Body of pancreas (tissue), 4 donors: ENCODE measurements at regions not wholly inside any gene's neighbourhood (a gene's known extent, or its start where the extent isn't known, plus 50 kb on each side); places are given as distances from the start of the nearest gene placed in this dataset.

Experiments used
- CTCF ChIP-seq, 7 experiments: fragments of 450-650 bp in 4 of 7; fragments of 200-600 bp in 3 of 7; sonication (generic) in 3 of 7; IDR thresholded peaks; one replicate each; pipeline ENCODE4 v1.5.1; 2016 to 2019; ENCODE audit warnings: antibody characterized with exemption in 7 of 7
- POLR2A ChIP-seq, 3 donors: fragments of 450-650 bp; IDR thresholded peaks; one replicate each; pipeline ENCODE4 v1.6.1; 2016; ENCODE audit warnings: antibody characterized with exemption in 3 of 3, mild to moderate bottlenecking in 2 of 3

DNA sequence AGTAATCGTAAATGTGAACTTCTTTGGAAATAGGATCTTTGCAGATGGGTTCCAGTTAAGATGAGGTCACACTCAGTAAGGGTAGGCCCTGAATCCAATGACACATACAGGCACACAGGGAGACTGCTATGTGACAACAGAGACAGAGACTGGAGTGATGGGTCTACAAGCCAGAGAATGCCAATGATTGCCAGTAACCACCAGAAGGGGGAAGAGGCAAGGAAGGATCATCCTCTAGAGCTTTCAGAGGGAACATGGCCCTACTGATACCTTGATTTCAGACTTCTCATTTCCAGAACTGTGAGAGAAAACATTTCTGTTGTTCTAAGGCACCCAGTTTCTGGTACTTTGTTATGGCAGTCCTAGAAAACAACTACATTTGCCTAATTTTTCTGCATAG lies 73.1 kb upstream of the CCDC160 start:
- no peak for TF ChIP-seq CTCF (IDR thresholded peaks at IDR 0.05)
- no peak for TF ChIP-seq POLR2A (IDR thresholded peaks at IDR 0.05)
